ENCODE measurements at regions not wholly inside any gene's neighbourhood (a gene's known extent, or its start where the extent isn't known, plus 50 kb on each side); places are given as distances from the start of the nearest gene placed in this dataset.

DNA sequence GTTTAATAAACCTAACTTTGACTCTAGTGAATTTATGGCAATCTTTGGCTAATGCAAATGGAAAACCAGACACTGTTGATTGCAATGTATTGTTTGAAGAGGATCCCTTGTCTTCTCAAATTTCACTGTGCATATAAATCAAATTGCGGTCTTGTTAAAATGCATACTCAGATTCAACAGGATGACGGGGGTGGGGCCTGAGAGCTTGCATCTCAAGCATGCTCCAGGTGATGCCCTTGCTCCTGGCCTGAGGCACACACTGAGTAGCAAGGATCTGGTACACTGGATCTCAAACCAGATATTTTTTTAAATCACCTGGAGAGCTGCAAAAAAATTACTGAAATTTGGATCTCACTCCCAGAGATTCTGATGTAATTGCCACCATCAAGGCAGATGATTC lies 463.7 kb downstream of the DNAH5 start:
- TF ChIP-seq RXRA (IDR thresholded peaks at IDR 0.05; ENCODE audit: insufficient read depth, low read depth, low read length), result no peak
- TF ChIP-seq CTCF (IDR thresholded peaks at IDR 0.05; ENCODE audit: control extremely low read depth in 1 of 3, insufficient read depth in 1 of 3, low read depth in 1 of 3, low read length in 3 of 3), result no peak
- TF ChIP-seq, protein P1, sequence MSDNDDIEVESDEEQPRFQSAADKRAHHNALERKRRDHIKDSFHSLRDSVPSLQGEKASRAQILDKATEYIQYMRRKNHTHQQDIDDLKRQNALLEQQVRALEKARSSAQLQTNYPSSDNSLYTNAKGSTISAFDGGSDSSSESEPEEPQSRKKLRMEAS (IDR thresholded peaks at IDR 0.05), result no peak
- TF ChIP-seq SRF (IDR thresholded peaks at IDR 0.05; ENCODE audit: low read depth, low read length), result no peak
- TF ChIP-seq SIX5 (IDR thresholded peaks at IDR 0.05; ENCODE audit: low read depth, low read length), result no peak
- TF ChIP-seq POLR2A (IDR thresholded peaks at IDR 0.05; ENCODE audit: control extremely low read depth in 1 of 2, low read depth in 2 of 2, low read length in 2 of 2), result no peak

Data from H1 (cell line).